IMR-90 (cell line): ENCODE measurements at regions not wholly inside any gene's neighbourhood (a gene's known extent, or its start where the extent isn't known, plus 50 kb on each side); places are given as distances from the start of the nearest gene placed in this dataset.

ENCODE experiments used
- ATAC-seq: fragments of 200-7000 bp; cut with Tn5 transposase; 2 replicates; pipeline ENCODE4 v1.9.1; 2020; ENCODE audit warnings: low read depth, mild to moderate bottlenecking, moderate library complexity
- BruUV-seq: library from RNA; stranded (reverse); fragments of 400-500 nt; replicated peaks from 2 replicates; lab custom pipeline; 2021; lab: Mats Ljungman, UMichigan
- CTCF ChIA-PET: fragments of 300-600 bp; formaldehyde crosslinking; extraction: SDS; loops from one replicate; lab custom pipeline; 2021; ENCODE audit warnings: antibody characterized with exemption; lab: Yijun Ruan, JAX
- POLR2A ChIA-PET: fragments of 300-600 bp; sonication (Branson Sonifier 250); formaldehyde crosslinking; loops from one replicate; lab custom pipeline; 2022; ENCODE audit warnings: antibody characterized with exemption; ENCODE audit not compliant: unreplicated experiment; lab: Charles Lee
- DNase-seq: peaks from one replicate; pipeline ENCODE4 v3.0.0; 2013
- H2AFZ ChIP-seq: replicated peaks from 2 replicates; pipeline ENCODE3; 2013; ENCODE audit warnings: low read length, mild to moderate bottlenecking; ENCODE audit not compliant: poor library complexity
- H2AK5ac ChIP-seq: 2 replicates; pipeline ENCODE4 v1.6.1; 2013; ENCODE audit warnings: low read depth, low read length, inconsistent platforms
- H2AK9ac ChIP-seq: replicated peaks from 2 replicates; pipeline ENCODE3; 2013; ENCODE audit warnings: mild to moderate bottlenecking, low read depth, low read length, moderate library complexity; ENCODE audit not compliant: poor library complexity
- H2BK120ac ChIP-seq: 2 replicates; pipeline ENCODE4 v1.6.1; 2013; ENCODE audit warnings: low read depth, low read length, inconsistent platforms
- H2BK15ac ChIP-seq: 3 replicates; pipeline ENCODE4 v1.6.1; 2013; ENCODE audit warnings: low read depth, low read length, inconsistent platforms
- H2BK20ac ChIP-seq: 2 replicates; pipeline ENCODE4 v1.6.1; 2013; ENCODE audit warnings: low read depth, mild to moderate bottlenecking, inconsistent platforms, low read length, moderate library complexity
- H2BK5ac ChIP-seq: 2 replicates; pipeline ENCODE4 v1.6.1; 2013; ENCODE audit warnings: mild to moderate bottlenecking, low read depth, low read length, inconsistent platforms; ENCODE audit not compliant: poor library complexity, severe bottlenecking
- H3K14ac ChIP-seq: replicated peaks from 2 replicates; pipeline ENCODE4 v1.6.1; 2013; ENCODE audit warnings: low read depth, low read length, inconsistent platforms
- H3K18ac ChIP-seq: 2 replicates; pipeline ENCODE4 v1.6.1; 2013; ENCODE audit warnings: low read depth, low read length, control low read depth
- H3K23ac ChIP-seq: 2 replicates; pipeline ENCODE4 v1.6.1; 2013; ENCODE audit warnings: low read depth, low read length, inconsistent platforms
- H3K27ac ChIP-seq: 2 replicates; pipeline ENCODE4 v1.5.1; 2013; ENCODE audit warnings: mild to moderate bottlenecking, control low read depth, low read length; ENCODE audit not compliant: insufficient read depth
- H3K27me3 ChIP-seq: 2 replicates; pipeline ENCODE4 v1.6.1; 2013; ENCODE audit warnings: low read length; ENCODE audit not compliant: control insufficient read depth, insufficient read depth
- H3K36me3 ChIP-seq: 2 replicates; pipeline ENCODE4 v1.6.1; 2013; ENCODE audit warnings: low read length, mixed read lengths; ENCODE audit not compliant: control insufficient read depth, insufficient read depth
- H3K4ac ChIP-seq: 2 replicates; pipeline ENCODE4 v1.6.1; 2013; ENCODE audit warnings: low read depth, low read length, inconsistent platforms
- H3K4me1 ChIP-seq: 2 replicates; pipeline ENCODE4 v1.6.1; 2013; ENCODE audit warnings: low read length, mixed read lengths; ENCODE audit not compliant: control insufficient read depth, insufficient read depth
- H3K4me2 ChIP-seq: 2 replicates; pipeline ENCODE4 v1.6.1; 2013; ENCODE audit warnings: low read depth, mild to moderate bottlenecking, control low read depth, low read length, moderate library complexity
- H3K4me3 ChIP-seq: 2 replicates; pipeline ENCODE4 v1.5.1; 2013; ENCODE audit warnings: low read depth, mild to moderate bottlenecking, control low read depth, low read length, moderate library complexity; ENCODE audit not compliant: insufficient read depth
- H3K56ac ChIP-seq: 2 replicates; pipeline ENCODE4 v1.6.1; 2013; ENCODE audit warnings: low read length, inconsistent platforms; ENCODE audit not compliant: insufficient read depth; ENCODE audit errors: extremely low read depth
- H3K79me1 ChIP-seq, 2 experiments: 2 replicates each; pipeline ENCODE4 v1.6.1; 2013; ENCODE audit warnings: low read length in 2 of 2, inconsistent platforms in 1 of 2, low read depth in 1 of 2
- H3K9ac ChIP-seq: 2 replicates; pipeline ENCODE4 v1.6.1; 2013; ENCODE audit warnings: low read depth, low read length, control low read depth
- H3K9me1 ChIP-seq: 2 replicates; pipeline ENCODE4 v1.6.1; 2013; ENCODE audit warnings: low read length, inconsistent platforms; ENCODE audit not compliant: insufficient read depth
- H3K9me3 ChIP-seq: 2 replicates; pipeline ENCODE4 v1.6.1; 2013; ENCODE audit warnings: low read length; ENCODE audit not compliant: control insufficient read depth, insufficient read depth
- H4K20me1 ChIP-seq: 2 replicates; pipeline ENCODE4 v1.6.1; 2013; ENCODE audit warnings: low read length, inconsistent platforms; ENCODE audit not compliant: insufficient read depth
- H4K5ac ChIP-seq: 2 replicates; pipeline ENCODE4 v1.6.1; 2013; ENCODE audit warnings: mild to moderate bottlenecking, low read depth, low read length, control low read depth
- H4K8ac ChIP-seq, 2 experiments: 2 replicates each; pipeline ENCODE4 v1.6.1; 2013; ENCODE audit warnings: low read depth in 2 of 2, low read length in 2 of 2, control low read depth in 1 of 2, inconsistent platforms in 1 of 2
- H4K91ac ChIP-seq: 2 replicates; pipeline ENCODE4 v1.6.1; 2013; ENCODE audit warnings: low read depth, low read length, inconsistent platforms; ENCODE audit not compliant: insufficient read depth
- CEBPB ChIP-seq: IDR thresholded peaks from 2 replicates; pipeline ENCODE4 v1.6.1; 2012; ENCODE audit warnings: low read depth, low read length, improper control_type of control experiment
- CHD1 ChIP-seq: IDR thresholded peaks from 2 replicates; pipeline ENCODE4 v1.6.1; 2012; ENCODE audit warnings: low read depth, low read length, improper control_type of control experiment
- MAFK ChIP-seq: IDR thresholded peaks from 2 replicates; pipeline ENCODE4 v1.6.1; 2012; ENCODE audit warnings: low read depth, low read length, improper control_type of control experiment
- MAZ ChIP-seq: IDR thresholded peaks from 2 replicates; pipeline ENCODE4 v1.6.1; 2012; ENCODE audit warnings: low read depth, mild to moderate bottlenecking, low read length, improper control_type of control experiment, moderate library complexity, borderline replicate concordance
- MXI1 ChIP-seq: IDR thresholded peaks from 2 replicates; pipeline ENCODE4 v1.6.1; 2012; ENCODE audit warnings: low read depth, mild to moderate bottlenecking, low read length, moderate library complexity, borderline replicate concordance
- NFE2L2 ChIP-seq: fragments of 150-350 bp; IDR thresholded peaks from 2 replicates; pipeline ENCODE4 v1.6.1; 2016; ENCODE audit warnings: low read depth, mild to moderate bottlenecking, low read length
- RAD21 ChIP-seq: IDR thresholded peaks from 2 replicates; pipeline ENCODE4 v1.6.1; 2012; ENCODE audit warnings: low read length, improper control_type of control experiment
- RCOR1 ChIP-seq: IDR thresholded peaks from 2 replicates; pipeline ENCODE4 v1.6.1; 2012; ENCODE audit warnings: mild to moderate bottlenecking, low read length, improper control_type of control experiment; ENCODE audit not compliant: insufficient replicate concordance
- SMC3 ChIP-seq: fragments of 150-350 bp; IDR thresholded peaks from 2 replicates; pipeline ENCODE4 v1.6.1; 2016; ENCODE audit warnings: low read depth, mild to moderate bottlenecking, antibody characterized with exemption, low read length, moderate library complexity
- WGBS, 2 experiments: methylation state at CpG; one replicate each; pipeline versions ENCODE4 v1.1.5 to v1.1.7; 2013; ENCODE audit warnings: missing lambda C conversion rate in 2 of 2; ENCODE audit not compliant: insufficient read length in 1 of 2; ENCODE audit errors: extremely low coverage in 2 of 2; 5-methylcytosine and 5-hydroxymethylcytosine counted together
- dilution Hi-C: fragments of 300-500 bp; cut with HindIII; formaldehyde crosslinking; loops from one replicate; pipeline ENCODE4 v1.14.3; 2018; ENCODE audit warnings: low sequenced_read_pairs; ENCODE audit not compliant: unreplicated experiment
- in situ Hi-C: fragments of 300-500 bp; cut with MboI; formaldehyde crosslinking; loops from 3 replicates; pipeline ENCODE4 v1.14.3; 2019; ENCODE audit warnings: low sequenced_read_pairs, inconsistent platforms, mixed read lengths
- intact Hi-C: fragments of 100-400 bp; cut with micrococcal nuclease; formaldehyde crosslinking; loops from 2 replicates; pipeline ENCODE4 v1.10.0; 2022
- TF ChIP-seq, protein P1 (sequence below): fragments of 150-350 bp; IDR thresholded peaks from 2 replicates; pipeline ENCODE4 v1.6.1; 2017; ENCODE audit warnings: mild to moderate bottlenecking, antibody characterized with exemption, low read length, low read depth
- TF ChIP-seq, protein P2 (sequence below): conservative IDR thresholded peaks from 2 replicates; pipeline ENCODE4 v1.5.1; 2012; ENCODE audit warnings: mild to moderate bottlenecking, low read depth, low read length, improper control_type of control experiment
- TF ChIP-seq, protein P3 (sequence below): fragments of 150-350 bp; IDR thresholded peaks from 2 replicates; pipeline ENCODE4 v1.6.1; 2016; ENCODE audit warnings: low read depth, mild to moderate bottlenecking, low read length, moderate library complexity, borderline replicate concordance

DNA sequence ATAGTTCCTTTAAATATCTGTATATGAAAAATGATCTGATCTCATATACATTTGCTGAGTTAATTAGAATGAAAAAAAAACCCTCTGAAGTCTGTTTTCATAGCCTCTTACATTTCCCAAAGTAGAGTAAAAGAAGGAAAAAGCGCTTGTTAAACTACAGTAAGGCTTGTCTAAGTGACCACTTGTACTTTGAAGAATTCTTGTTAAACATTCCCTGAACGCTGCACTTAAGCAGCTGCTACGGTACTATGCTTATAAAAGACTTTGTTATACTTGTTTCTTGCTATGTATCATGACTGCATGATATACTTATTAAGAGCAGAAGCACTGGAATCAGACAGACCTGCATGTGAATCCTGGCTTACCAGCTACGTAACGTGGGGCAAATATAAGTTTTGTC is 81.7 kb upstream of the MTAP start:
- no peak overlapping the region for H3K9ac ChIP-seq
- in situ Hi-C loops, result no loop called here
- H2BK120ac ChIP-seq, result no peak overlapping the region
- no peaks in the 10 kb centered on the region for H4K20me1 ChIP-seq
- H3K4ac ChIP-seq, result no peak overlapping the region
- CTCF ChIA-PET, result no interaction called here
- H2AK9ac ChIP-seq, result no peak overlapping the region
- H3K23ac ChIP-seq, result no peak overlapping the region
- dilution Hi-C loops, result no loop called here
- no peak overlapping the region for H2BK20ac ChIP-seq
- H2AK5ac ChIP-seq, result no peak overlapping the region
- ATAC-seq (no peak), DNase-seq (no peak)
- no peak overlapping the region for H4K5ac ChIP-seq
- TF ChIP-seq CHD1 (no peak), MAFK (no peak), NFE2L2 (no peak), SMC3 (no peak), MXI1 (no peak), RAD21 (no peak), RCOR1 (no peak), MAZ (no peak), CEBPB (no peak)
- TF ChIP-seq, protein P1, sequence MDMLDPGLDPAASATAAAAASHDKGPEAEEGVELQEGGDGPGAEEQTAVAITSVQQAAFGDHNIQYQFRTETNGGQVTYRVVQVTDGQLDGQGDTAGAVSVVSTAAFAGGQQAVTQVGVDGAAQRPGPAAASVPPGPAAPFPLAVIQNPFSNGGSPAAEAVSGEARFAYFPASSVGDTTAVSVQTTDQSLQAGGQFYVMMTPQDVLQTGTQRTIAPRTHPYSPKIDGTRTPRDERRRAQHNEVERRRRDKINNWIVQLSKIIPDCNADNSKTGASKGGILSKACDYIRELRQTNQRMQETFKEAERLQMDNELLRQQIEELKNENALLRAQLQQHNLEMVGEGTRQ, result no peak
- TF ChIP-seq, protein P2, sequence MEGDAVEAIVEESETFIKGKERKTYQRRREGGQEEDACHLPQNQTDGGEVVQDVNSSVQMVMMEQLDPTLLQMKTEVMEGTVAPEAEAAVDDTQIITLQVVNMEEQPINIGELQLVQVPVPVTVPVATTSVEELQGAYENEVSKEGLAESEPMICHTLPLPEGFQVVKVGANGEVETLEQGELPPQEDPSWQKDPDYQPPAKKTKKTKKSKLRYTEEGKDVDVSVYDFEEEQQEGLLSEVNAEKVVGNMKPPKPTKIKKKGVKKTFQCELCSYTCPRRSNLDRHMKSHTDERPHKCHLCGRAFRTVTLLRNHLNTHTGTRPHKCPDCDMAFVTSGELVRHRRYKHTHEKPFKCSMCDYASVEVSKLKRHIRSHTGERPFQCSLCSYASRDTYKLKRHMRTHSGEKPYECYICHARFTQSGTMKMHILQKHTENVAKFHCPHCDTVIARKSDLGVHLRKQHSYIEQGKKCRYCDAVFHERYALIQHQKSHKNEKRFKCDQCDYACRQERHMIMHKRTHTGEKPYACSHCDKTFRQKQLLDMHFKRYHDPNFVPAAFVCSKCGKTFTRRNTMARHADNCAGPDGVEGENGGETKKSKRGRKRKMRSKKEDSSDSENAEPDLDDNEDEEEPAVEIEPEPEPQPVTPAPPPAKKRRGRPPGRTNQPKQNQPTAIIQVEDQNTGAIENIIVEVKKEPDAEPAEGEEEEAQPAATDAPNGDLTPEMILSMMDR, result no peak
- TF ChIP-seq, protein P3, sequence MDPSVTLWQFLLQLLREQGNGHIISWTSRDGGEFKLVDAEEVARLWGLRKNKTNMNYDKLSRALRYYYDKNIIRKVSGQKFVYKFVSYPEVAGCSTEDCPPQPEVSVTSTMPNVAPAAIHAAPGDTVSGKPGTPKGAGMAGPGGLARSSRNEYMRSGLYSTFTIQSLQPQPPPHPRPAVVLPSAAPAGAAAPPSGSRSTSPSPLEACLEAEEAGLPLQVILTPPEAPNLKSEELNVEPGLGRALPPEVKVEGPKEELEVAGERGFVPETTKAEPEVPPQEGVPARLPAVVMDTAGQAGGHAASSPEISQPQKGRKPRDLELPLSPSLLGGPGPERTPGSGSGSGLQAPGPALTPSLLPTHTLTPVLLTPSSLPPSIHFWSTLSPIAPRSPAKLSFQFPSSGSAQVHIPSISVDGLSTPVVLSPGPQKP, result no peak
- no peak overlapping the region for H2BK5ac ChIP-seq
- no peak overlapping the region for H3K18ac ChIP-seq
- no peak overlapping the region for H2BK15ac ChIP-seq
- H3K27ac ChIP-seq, result no peak overlapping the region
- POLR2A ChIA-PET, result no interaction called here
- H3K4me2 ChIP-seq, result no peak overlapping the region
- no peaks in the 10 kb centered on the region for H3K9me1 ChIP-seq
- no peak overlapping the region for H4K8ac ChIP-seq
- H3K14ac ChIP-seq, result no peak overlapping the region
- H3K79me1 ChIP-seq, result no peaks in the 10 kb centered on the region
- BruUV-seq, result no TSS peak
- no peaks in the 10 kb centered on the region for H3K27me3 ChIP-seq
- no peaks in the 10 kb centered on the region for H3K36me3 ChIP-seq
- no CpG with 5 or more reads among the region's 5 CpGs for WGBS, 2 experiments
- no peak overlapping the region for H3K4me3 ChIP-seq
- H4K91ac ChIP-seq, result no peak overlapping the region
- intact Hi-C loops, result loop anchor here (5.0 kb wide), 1 partner anchor 42 kb away; no protein-coding TSS in a partner anchor
- H3K56ac ChIP-seq, result no peak overlapping the region
- no peaks in the 10 kb centered on the region for H3K4me1 ChIP-seq
- H3K9me3 ChIP-seq, result no peaks in the 10 kb centered on the region
- no peak overlapping the region for H2AFZ ChIP-seq
